Keratinocyte (primary cell): ENCODE measurements at regions not wholly inside any gene's neighbourhood (a gene's known extent, or its start where the extent isn't known, plus 50 kb on each side); places are given as distances from the start of the nearest gene placed in this dataset.

Experiments used
- CTCF ChIP-seq, 3 experiments: IDR thresholded peaks in 1 of 3; conservative IDR thresholded peaks in 1 of 3; optimal IDR thresholded peaks in 1 of 3; 2 replicates in 2 of 3; 3 replicates in 1 of 3; pipeline versions ENCODE3 to v1.5.1; 2011; ENCODE audit warnings: low read length in 3 of 3, mild to moderate bottlenecking in 3 of 3, moderate library complexity in 2 of 3, control low read depth in 1 of 3, inconsistent platforms in 1 of 3; ENCODE audit not compliant: insufficient read depth in 2 of 3; ENCODE audit errors: extremely low read depth in 1 of 3
- EZH2 ChIP-seq: IDR thresholded peaks from one replicate; pipeline ENCODE4 v1.6.1; 2012; ENCODE audit warnings: inconsistent platforms, mild to moderate bottlenecking, low read length, moderate library complexity

GRCh38 chr21:34008618-34009017, 64.8 kb upstream of the MRPS6 start:
- TF ChIP-seq EZH2 = no peak
- TF ChIP-seq CTCF (optimal IDR thresholded peaks at IDR 0.05 in 1 of 3, IDR thresholded peaks at IDR 0.05 in 1 of 3, conservative IDR thresholded peaks at IDR 0.05 in 1 of 3; ENCODE audit: extremely low read depth in 1 of 3, insufficient read depth in 2 of 3, low read length in 3 of 3) = no peak
